GM18511 (cell line): ENCODE measurements at regions not wholly inside any gene's neighbourhood (a gene's known extent, or its start where the extent isn't known, plus 50 kb on each side); places are given as distances from the start of the nearest gene placed in this dataset.

Experiments
- ATAC-seq: cut with Tn5 transposase; IDR thresholded peaks from one replicate; pipeline ENCODE4 v1.9.1; 2021; ENCODE audit warnings: mild to moderate bottlenecking, moderate library complexity; ENCODE audit not compliant: unreplicated experiment

GRCh38 chr17:77727037-77727615, 231.4 kb upstream of the TNRC6C start:
- ATAC-seq: no peak

GRCh38 chr17:77728474-77728795, 230.1 kb upstream of the TNRC6C start:
- ATAC-seq: no peak

GRCh38 chr17:77728871-77729270, 229.6 kb upstream of the TNRC6C start:
- no peak for ATAC-seq

DNA sequence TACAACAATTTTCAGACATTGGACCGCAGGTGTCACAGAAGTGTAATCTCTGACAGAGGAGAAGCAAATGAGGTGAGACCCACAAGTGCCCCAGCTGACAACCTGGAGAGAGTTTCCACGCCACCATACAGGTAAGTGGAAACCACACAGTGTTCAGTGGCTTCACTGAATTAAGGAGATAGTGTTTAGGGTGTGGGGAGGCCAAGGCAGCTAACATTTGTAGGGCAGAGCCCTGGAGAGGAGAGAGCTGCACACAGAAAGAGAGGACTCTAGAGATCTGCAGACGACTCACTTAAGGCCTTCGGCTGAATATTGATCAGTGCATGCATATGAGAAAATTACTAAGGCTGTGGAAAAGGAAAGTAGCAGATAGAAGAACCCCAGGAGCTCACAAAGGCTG, 228.9 kb upstream of the TNRC6C start:
- ATAC-seq: no peak

- ATAC-seq: no peak
Measured at GRCh38 chr17:77730376-77730775, 228.1 kb upstream of the TNRC6C start.

DNA sequence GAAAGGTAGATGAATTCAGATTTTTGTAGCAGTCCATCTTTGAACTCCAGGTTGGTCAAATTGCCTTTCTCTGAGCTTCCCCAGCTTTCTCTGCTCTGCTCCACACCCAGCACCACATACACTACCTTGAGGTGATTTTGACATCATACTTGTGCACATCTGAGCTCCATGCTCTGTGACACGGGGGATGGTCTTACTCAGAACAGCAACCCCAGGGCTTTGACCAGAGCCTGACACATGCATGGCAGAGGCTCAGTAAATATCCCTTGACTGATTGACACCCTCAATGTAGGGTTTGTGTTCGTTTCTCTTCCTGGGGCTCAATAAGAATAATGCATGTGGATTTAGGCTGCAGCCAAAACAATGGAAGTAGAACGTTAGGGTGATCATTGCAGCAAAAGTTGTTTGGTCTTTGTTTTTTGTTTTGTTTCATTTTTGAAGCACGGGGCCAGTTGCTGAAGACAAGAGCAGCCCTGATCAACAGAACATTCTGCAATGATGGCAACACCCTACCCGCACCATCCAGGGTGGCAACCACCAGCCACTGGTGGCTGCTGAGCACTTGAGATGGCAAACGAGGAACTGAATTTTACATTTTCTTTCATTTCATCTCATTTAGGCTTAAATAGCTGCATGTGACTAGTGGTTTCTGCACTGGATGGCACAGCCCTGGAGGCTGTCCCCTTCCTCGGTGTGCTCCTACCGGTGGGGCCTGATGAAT, 224.8 kb upstream of the TNRC6C start:
- ATAC-seq: no peak

DNA sequence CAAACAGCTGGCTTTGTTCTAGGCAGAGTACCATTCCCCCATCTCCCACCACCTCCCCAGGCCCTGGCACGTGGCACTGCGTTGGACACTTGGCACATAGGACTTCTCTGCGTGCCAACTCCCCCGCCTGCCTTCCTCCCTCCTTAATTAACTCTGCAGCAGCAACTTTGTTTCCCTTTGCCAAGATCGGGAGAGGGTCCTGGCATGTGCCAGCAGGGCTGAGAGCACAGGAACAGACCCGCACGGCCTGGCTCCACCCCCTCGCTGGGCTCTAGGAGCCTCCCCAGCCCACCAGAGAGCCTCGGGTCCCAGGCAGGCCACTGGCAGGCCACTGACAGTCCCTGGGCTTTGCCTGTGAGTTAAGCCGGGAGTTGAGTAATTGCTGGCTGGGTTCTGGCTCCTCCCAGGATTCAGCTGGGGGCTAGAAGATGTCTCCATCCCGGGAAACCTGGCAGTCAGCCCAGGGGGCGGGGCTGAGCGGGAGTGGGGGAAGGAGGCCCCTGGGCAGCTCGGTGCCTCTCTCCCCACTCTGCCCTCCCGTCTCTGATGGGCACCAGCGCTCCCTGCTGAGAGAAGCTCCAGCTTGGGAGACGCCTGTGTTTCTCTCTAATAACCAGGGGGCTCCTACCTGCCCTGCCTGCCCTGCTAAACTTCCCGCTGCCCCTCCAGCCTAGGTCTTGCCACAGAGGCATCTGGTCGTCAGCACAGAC, 224.0 kb upstream of the TNRC6C start:
- no peak for ATAC-seq

DNA sequence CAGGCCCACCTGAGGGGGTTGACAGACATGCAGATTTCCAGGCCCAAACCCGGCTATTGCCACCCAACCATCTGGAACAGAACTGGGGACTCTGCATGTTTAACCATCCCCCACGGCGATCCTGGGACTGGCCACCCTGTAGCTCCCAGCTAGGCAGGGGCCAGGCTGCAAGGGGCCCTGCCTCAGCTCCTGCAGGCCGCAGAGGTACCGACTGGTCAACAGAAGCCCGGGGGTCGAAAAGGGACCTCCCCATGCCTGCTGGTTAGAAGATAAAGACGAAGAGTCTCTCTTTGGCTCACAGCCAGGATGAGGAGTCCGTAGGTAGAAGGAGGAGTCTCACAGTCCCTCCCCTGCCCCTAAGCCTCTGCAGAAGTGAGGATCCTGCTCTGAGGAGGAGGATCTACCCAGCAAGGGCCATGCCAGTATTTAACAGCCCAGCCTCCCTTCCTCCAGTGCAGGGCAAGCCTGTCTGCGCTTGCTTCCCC, 223.4 kb upstream of the TNRC6C start:
- ATAC-seq: no peak

DNA sequence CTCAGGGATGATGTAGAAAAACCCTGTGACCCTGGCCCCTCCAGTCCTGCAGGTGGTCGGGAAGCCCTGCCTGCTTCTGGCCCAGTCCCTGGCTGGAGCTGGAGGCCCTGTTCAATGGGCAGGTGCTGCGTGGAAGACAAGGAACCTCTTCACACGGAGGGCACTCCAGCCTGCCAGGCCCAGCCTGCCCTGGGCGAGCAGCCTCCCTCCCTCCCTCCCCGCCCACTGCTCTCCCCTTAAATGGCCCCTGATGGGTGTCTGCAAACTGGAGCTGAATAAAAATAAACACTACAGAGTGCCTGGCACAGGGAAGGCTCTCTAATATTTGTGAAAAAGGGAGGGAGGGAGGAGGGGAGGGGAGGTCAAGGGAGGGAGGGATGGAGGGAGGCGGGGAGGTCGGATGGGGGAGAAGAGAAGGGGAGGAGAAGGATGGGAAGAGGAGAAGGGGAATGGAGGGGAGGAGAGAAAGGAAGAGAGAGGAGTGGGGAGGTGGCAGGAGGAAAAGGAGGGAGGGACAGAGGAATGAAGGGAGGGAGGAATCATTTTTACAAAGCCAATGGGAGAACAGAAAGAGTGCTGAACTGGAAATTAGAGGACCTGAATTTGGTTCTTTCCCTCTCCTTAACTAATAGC, 222.8 kb upstream of the TNRC6C start:
- ATAC-seq: no peak

GRCh38 chr17:77736199-77736585, 222.3 kb upstream of the TNRC6C start:
- no peak for ATAC-seq

DNA sequence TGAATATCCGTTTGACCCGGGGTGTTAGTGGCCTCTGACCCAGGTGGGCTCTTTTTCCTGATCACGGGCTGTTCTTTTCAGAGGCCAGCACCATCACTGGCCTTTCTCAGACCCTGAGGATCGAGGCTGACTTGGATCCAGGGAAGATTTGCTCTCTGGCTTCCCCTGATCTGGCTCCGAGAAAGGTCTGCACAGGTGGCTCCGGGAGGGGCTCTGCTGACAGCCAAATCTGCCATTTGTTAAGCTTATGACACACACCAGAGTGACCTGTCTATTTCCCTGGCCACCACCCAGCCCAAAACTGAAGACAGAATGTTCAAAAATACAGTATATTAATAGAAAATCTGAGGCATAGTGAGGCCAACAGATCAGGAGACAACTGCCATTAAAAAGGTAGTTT, 221.8 kb upstream of the TNRC6C start:
- no peak for ATAC-seq

DNA sequence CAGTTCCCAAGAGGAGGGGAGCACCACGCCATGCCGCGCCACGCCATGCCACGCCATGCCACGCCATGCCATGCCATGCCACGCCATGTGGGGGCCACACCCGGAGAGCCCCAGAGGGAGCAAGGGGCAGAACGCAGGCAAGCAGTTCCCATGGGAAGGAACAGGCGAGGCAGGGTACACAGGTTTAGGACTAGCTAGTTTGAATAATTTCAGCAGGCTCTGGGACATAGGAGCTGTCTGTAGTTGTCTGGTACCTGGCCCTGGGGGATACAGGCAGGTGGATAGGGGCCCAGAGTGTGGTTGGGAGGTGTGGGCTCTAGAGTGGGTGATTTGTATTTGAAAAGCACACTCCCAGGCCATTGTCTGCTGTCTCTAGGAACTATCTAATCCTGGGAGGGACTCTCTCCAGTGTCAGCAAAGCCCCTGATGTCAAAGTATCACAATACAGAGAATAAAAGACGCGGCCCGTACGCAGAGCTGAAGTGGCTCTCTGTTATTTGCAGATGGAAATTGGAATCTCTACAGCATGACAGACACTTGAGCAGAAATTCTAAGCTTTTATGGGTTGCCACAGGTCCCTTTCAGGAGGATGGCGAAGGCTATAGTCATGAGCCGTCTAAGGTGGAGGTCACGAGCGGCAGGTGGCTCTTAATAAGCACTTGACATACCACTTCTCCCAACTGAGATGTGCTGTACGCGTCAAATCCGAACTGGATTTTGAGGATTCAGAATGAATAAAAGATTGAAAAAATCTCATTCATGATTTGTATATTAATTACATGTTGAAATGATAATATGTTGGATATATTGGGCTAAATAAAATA, 220.8 kb upstream of the TNRC6C start:
- no peak for ATAC-seq

DNA sequence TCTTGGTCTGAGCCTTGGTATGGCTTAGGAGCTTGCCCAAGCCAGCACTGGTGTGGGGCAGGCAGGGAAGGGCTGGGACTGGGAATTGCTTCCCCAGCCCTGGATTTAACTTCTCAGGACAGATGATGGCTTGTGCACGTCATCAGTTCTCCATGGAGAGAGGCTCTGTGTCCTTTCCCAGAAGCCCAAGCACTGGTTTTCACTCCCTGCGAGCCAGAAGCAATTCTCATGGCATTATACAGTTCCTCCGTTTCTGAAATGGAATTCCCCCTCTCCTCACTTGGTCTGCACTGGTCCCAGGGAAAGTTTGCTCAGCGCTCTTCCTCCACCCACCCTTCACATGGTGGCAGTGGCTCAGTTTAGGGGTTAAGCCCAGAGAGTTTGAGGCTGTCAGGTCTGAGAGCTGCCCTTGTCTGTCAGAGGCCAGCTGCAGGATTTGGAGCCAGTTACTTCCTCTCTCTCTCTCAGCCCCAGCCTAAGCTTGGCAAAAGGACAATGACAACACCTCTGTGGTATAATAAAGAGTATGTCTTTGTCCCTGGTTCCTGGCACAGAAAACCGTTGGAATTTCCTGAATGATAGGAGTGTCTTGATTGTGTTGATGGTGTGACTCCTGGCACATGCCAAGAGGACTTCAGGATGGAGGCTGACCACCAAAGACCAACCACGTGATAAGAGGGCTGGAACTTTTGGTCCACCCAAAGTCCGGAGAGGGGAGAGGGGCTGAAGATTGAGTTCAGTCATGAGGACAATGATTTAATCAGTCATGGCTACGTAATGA, 219.6 kb upstream of the TNRC6C start:
- ATAC-seq: no peak

DNA sequence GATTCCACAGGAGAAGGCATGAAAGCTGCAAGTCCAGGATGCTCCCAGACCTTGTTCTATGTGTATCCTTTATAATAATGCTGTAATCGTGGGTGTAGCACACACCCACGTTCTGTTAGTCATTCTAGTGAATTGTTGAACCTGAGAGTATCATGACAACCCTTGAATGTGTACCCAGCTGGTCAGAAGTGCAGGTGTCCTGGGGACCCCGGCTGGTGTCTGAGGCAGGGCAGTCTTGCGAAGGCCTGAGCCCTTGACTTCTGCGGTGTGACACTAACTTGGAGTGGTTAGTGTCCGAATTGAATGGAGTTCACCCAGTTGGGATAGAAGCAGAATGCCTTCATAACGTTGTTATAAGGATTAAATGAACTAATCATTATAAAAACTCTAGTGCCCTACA, 218.0 kb upstream of the TNRC6C start:
- no peak for ATAC-seq

DNA sequence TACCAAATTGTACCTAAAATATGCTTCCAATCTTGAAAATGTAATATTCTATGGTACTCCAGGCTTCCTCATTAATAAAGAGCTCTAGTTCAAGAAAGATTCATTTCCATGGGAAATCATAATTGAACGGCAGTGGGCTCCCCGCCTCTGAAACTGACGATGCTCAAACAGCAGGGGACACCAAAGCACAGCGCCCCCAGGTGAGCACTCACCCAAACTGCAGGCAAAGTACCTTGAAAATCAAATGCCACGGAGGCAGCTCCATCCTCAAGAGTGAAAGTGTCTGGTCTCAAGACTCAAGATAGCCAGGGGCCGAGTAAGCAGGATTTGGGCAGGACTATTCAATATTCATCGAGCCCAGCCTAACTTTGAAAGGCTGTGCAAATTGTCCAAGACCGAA, 217.4 kb upstream of the TNRC6C start:
- no peak for ATAC-seq

- ATAC-seq: no peak
Measured at GRCh38 chr17:77742579-77742978, 215.9 kb upstream of the TNRC6C start.

- ATAC-seq: no peak
Measured at GRCh38 chr17:77744066-77744988, 214.2 kb upstream of the TNRC6C start.

DNA sequence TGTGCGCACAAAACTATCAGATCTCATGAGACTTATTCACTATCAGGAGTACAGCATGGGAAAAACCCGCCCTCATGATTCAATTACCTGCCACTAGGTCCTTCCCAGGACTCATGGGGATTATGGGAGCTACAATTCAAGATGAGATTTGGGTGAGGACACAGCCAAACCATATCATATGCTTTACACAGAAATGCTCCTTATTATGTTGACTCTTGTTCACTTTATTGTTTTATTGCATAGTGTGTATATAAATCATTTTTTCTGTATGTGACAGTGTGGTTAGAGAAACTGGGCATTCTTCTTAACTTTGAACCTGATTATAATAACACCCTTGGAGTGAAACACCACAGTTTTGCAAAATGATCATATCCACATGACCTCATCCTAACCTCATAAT, 212.8 kb upstream of the TNRC6C start:
- no peak for ATAC-seq

DNA sequence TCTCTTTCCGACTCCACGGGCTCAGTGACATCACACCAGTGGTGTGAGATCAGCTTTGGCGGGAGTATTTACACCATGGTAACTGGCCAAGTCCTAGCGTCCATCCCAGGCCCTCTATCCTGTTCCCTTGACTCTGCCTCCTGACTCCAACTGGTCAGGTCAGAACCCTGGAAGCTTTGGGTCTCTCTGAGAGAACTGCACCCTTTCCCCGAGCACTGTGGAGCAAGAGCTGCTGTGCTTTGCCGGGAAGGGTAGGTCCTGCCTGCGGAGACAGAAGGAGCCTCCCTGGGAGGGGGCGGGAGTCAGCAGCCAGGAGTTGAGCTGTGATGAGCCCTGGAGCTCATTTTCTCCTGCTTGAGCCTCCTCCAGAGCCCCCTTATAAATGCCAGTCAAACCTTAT, 212.1 kb upstream of the TNRC6C start:
- no peak for ATAC-seq
